ENCODE measurements at regions not wholly inside any gene's neighbourhood (a gene's known extent, or its start where the extent isn't known, plus 50 kb on each side); places are given as distances from the start of the nearest gene placed in this dataset.

GRCh38 chr3:187899246-187899645, 154.0 kb upstream of the BCL6 start:
- H3K36me3 ChIP-seq (ENCODE audit: control insufficient read depth, insufficient read depth, low read length) = no peaks in the 10 kb centered on the region
- no peak overlapping the region for H3K4me3 ChIP-seq (ENCODE audit: low read depth in 2 of 2, low read length in 2 of 2)
- no peaks in the 10 kb centered on the region for H3K4me1 ChIP-seq (ENCODE audit: control insufficient read depth, insufficient read depth, low read length)
- POLR2A ChIA-PET = no interaction called here
- ATAC-seq (no peak), DNase-seq (ENCODE audit: low read depth, low spot score) (no peak)
- H3K27me3 ChIP-seq (ENCODE audit: control insufficient read depth, insufficient read depth, low read length) = no peaks in the 10 kb centered on the region
- CTCF ChIA-PET = no interaction called here
- intact Hi-C loops (cut with micrococcal nuclease; ENCODE audit: unreplicated experiment) = no loop called here
- no peaks in the 10 kb centered on the region for H3K9me3 ChIP-seq (ENCODE audit: control insufficient read depth, insufficient read depth, low read depth, low read length)
- in situ Hi-C loops (cut with HindIII; ENCODE audit: low pct_unique_long_range_greater_than_20kb, low sequenced_read_pairs) = no loop called here
- no TSS peak for BruUV-seq (replicated peaks)
- H3K27ac ChIP-seq (ENCODE audit: low read length) = no peak overlapping the region
- TF ChIP-seq SIN3A (IDR thresholded peaks at IDR 0.05; ENCODE audit: borderline replicate concordance, insufficient read depth, low read depth, low read length) = no peak
- TF ChIP-seq POLR2AphosphoS5 (IDR thresholded peaks at IDR 0.05; ENCODE audit: low read depth, low read length) = no peak
- no peak for TF ChIP-seq TCF7L2 (IDR thresholded peaks at IDR 0.05; ENCODE audit: low read depth, low read length)
- no peak for TF ChIP-seq CTCF (IDR thresholded peaks at IDR 0.05)
- TF ChIP-seq REST (IDR thresholded peaks at IDR 0.05; ENCODE audit: insufficient read depth in 1 of 2, low read depth in 2 of 2, low read length in 1 of 2) = no peak

- Histone ChIP-seq H3K27me3 (ENCODE audit: control insufficient read depth, insufficient read depth, low read length) (no peaks in the 10 kb centered on the region), H3K36me3 (ENCODE audit: control insufficient read depth, insufficient read depth, low read length) (no peaks in the 10 kb centered on the region), H3K9me3 (ENCODE audit: control insufficient read depth, insufficient read depth, low read depth, low read length) (no peaks in the 10 kb centered on the region), H3K4me3 (ENCODE audit: low read depth in 2 of 2, low read length in 2 of 2) (no peak overlapping the region), H3K4me1 (ENCODE audit: control insufficient read depth, insufficient read depth, low read length) (no peaks in the 10 kb centered on the region), H3K27ac (ENCODE audit: low read length) (no peak overlapping the region)
- no TSS peak for BruUV-seq (replicated peaks)
- intact Hi-C loops (cut with micrococcal nuclease; ENCODE audit: unreplicated experiment) = no loop called here
- ChIA-PET CTCF (no interaction called here), POLR2A (no interaction called here)
- in situ Hi-C loops (cut with HindIII; ENCODE audit: low pct_unique_long_range_greater_than_20kb, low sequenced_read_pairs) = no loop called here
- no peak for TF ChIP-seq REST (IDR thresholded peaks at IDR 0.05; ENCODE audit: insufficient read depth in 1 of 2, low read depth in 2 of 2, low read length in 1 of 2)
- no peak for TF ChIP-seq SIN3A (IDR thresholded peaks at IDR 0.05; ENCODE audit: borderline replicate concordance, insufficient read depth, low read depth, low read length)
- no peak for DNase-seq (ENCODE audit: low read depth, low spot score)
- no peak for ATAC-seq
These were observed 155.9 kb upstream of the BCL6 start for GRCh38 chr3:187900993-187901755.

Measured in Panc1 (cell line).